ENCODE measurements at regions not wholly inside any gene's neighbourhood (a gene's known extent, or its start where the extent isn't known, plus 50 kb on each side); places are given as distances from the start of the nearest gene placed in this dataset.

DNA sequence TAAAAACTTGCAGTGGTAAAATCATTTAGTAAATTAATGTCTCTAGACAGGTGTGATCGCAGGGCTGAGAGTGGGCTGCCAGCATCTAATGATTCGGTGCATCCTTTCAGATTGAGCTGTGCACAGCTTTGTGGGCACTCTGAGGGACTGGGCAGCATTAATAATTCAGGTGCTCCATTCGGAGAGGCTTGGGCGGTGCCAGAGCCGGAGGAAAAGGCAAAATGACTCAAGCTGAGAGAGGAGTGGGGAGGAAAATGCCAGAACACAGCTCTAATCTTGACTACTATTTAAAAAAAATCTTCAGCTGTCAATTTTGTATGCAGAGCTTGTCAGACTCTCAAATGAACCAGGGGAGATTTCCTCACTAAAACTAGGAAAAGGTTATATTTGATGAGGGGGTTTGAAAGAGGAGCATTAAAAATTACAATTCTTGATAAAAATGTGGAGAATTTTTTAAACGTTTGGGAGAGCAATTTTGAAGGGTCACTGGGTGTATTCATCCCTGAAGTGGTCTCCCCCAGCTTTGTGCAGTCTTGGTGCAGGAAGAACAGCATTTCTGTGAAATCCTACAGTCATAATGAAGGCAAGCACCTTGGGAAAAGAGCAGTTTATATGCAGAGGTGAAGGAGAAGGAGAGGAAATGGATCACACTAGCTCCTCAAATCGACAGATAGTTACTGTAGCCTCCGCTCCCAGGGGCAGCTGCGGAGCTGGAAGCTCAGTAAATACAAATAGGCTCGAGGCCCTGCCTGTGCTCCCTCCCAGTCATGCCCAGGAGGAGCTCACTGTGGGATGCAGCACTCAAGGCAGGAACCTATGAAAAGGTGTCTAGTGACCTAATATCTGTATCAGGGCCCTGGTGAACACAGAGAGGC, 535.4 kb upstream of the RAB6C start:
- TF ChIP-seq, protein P1, sequence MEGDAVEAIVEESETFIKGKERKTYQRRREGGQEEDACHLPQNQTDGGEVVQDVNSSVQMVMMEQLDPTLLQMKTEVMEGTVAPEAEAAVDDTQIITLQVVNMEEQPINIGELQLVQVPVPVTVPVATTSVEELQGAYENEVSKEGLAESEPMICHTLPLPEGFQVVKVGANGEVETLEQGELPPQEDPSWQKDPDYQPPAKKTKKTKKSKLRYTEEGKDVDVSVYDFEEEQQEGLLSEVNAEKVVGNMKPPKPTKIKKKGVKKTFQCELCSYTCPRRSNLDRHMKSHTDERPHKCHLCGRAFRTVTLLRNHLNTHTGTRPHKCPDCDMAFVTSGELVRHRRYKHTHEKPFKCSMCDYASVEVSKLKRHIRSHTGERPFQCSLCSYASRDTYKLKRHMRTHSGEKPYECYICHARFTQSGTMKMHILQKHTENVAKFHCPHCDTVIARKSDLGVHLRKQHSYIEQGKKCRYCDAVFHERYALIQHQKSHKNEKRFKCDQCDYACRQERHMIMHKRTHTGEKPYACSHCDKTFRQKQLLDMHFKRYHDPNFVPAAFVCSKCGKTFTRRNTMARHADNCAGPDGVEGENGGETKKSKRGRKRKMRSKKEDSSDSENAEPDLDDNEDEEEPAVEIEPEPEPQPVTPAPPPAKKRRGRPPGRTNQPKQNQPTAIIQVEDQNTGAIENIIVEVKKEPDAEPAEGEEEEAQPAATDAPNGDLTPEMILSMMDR (IDR thresholded peaks at IDR 0.05) = no peak
- TF ChIP-seq POLR2A (IDR thresholded peaks at IDR 0.05) = no peak

All from Peyer's patch (tissue), 4 donors.